Vagina (tissue), 2 donors: ENCODE measurements at regions not wholly inside any gene's neighbourhood (a gene's known extent, or its start where the extent isn't known, plus 50 kb on each side); places are given as distances from the start of the nearest gene placed in this dataset.

ENCODE experiments used
- DNase-seq, 2 donors: peaks; one replicate each; pipeline ENCODE4 v3.0.0-alpha.2; 2017; ENCODE audit errors: extremely low spot score in 2 of 2
- H3K27ac ChIP-seq: fragments of 200-600 bp; sonication (generic); one replicate; pipeline ENCODE4 v1.5.1; 2019
- H3K27me3 ChIP-seq: fragments of 200-600 bp; sonication (generic); one replicate; pipeline ENCODE4 v1.5.1; 2019
- H3K36me3 ChIP-seq, 2 donors: fragments of 200-600 bp; sonication (generic); one replicate each; pipeline ENCODE4 v1.5.1; 2017 to 2019
- H3K4me1 ChIP-seq: fragments of 200-600 bp; sonication (generic); one replicate; pipeline ENCODE4 v1.5.1; 2019
- H3K4me3 ChIP-seq, 2 donors: fragments of 200-600 bp; sonication (generic); 1 replicate in 1 of 2; 2 replicates in 1 of 2; pipeline ENCODE4 v1.5.1; 2016 to 2019
- H3K9me3 ChIP-seq: fragments of 200-600 bp; sonication (generic); one replicate; pipeline ENCODE4 v1.5.1; 2019
- POLR2A ChIP-seq, 2 donors: fragments of 450-650 bp; IDR thresholded peaks; one replicate each; pipeline ENCODE4 v1.6.1; 2017; ENCODE audit warnings: antibody characterized with exemption in 2 of 2, mild to moderate bottlenecking in 2 of 2, moderate library complexity in 2 of 2
- POLR2AphosphoS5 ChIP-seq, 2 donors: sonication (generic); formaldehyde crosslinking; IDR thresholded peaks; one replicate each; pipeline ENCODE4 v1.9.0; 2017; ENCODE audit warnings: antibody characterized with exemption in 2 of 2, mild to moderate bottlenecking in 2 of 2, low read depth in 1 of 2; ENCODE audit not compliant: insufficient read depth in 1 of 2
- intact Hi-C: fragments of 100-400 bp; cut with DNase I; formaldehyde crosslinking; loops from one replicate; pipeline ENCODE4 v1.15.1; 2023
- TF ChIP-seq, protein P1 (sequence below), 3 experiments: fragments of 450-650 bp in 2 of 3; fragments of 200-600 bp in 1 of 3; sonication (generic) in 1 of 3; IDR thresholded peaks; one replicate each; pipeline ENCODE4 v1.5.1; 2017 to 2019; ENCODE audit warnings: antibody characterized with exemption in 3 of 3, mild to moderate bottlenecking in 2 of 3, moderate library complexity in 2 of 3

DNA sequence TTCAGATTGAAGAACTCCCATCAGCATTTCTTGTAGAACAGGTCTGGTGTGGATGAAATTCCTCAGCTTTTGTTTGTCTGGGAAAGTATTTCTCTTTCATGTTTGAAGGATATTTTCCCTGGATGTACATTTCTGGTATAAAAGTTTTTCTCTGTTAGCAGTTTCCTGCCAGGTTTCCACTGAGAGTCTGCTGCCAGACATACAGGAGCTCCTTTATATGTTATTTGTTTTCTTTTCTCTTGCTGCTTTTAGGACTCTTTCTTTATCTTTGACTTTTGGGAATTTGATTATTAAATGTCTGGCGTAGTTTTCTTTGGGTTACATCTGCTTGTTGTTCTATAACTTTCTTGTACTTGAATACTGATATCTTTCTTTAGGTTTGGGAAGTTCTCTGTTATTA lies 486.5 kb downstream of the ARAP2 start:
- H3K27ac ChIP-seq: no peak overlapping the region
- H3K9me3 ChIP-seq: no peaks in the 10 kb centered on the region
- H3K36me3 ChIP-seq: no peaks in the 10 kb centered on the region
- TF ChIP-seq POLR2A (IDR thresholded peaks at IDR 0.05) (no peak), POLR2AphosphoS5 (IDR thresholded peaks at IDR 0.05; ENCODE audit: insufficient read depth in 1 of 2, low read depth in 1 of 2) (no peak)
- TF ChIP-seq, protein P1, sequence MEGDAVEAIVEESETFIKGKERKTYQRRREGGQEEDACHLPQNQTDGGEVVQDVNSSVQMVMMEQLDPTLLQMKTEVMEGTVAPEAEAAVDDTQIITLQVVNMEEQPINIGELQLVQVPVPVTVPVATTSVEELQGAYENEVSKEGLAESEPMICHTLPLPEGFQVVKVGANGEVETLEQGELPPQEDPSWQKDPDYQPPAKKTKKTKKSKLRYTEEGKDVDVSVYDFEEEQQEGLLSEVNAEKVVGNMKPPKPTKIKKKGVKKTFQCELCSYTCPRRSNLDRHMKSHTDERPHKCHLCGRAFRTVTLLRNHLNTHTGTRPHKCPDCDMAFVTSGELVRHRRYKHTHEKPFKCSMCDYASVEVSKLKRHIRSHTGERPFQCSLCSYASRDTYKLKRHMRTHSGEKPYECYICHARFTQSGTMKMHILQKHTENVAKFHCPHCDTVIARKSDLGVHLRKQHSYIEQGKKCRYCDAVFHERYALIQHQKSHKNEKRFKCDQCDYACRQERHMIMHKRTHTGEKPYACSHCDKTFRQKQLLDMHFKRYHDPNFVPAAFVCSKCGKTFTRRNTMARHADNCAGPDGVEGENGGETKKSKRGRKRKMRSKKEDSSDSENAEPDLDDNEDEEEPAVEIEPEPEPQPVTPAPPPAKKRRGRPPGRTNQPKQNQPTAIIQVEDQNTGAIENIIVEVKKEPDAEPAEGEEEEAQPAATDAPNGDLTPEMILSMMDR (IDR thresholded peaks at IDR 0.05): no peak
- intact Hi-C loops: no loop called here
- DNase-seq: no peak
- H3K27me3 ChIP-seq: no peaks in the 10 kb centered on the region
- no peaks in the 10 kb centered on the region for H3K4me1 ChIP-seq
- no peak overlapping the region for H3K4me3 ChIP-seq

DNA sequence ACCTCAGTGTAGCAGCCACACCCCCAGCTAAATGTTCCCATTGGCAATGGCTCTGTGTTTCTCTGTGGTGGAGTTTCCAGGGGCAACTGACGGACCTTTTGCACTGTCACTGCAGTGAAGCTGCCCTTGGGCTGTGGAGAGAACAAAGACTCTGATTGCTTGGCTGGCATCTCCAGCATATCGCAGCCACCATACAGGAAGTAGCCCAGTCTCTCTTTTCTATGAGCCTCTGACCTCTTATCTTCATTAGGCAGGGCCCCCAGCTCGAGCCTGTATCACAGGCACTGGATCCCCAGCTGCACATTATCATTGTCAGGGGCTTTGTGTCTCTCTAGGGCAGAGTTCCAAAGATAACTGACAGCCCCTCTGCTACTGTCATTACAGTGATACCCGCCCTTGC lies 483.5 kb downstream of the ARAP2 start:
- intact Hi-C loops: no loop called here
- DNase-seq: no peak
- no peaks in the 10 kb centered on the region for H3K9me3 ChIP-seq
- no peak for TF ChIP-seq POLR2A (IDR thresholded peaks at IDR 0.05)
- no peak for TF ChIP-seq POLR2AphosphoS5 (IDR thresholded peaks at IDR 0.05; ENCODE audit: insufficient read depth in 1 of 2, low read depth in 1 of 2)
- TF ChIP-seq, protein P1 (IDR thresholded peaks at IDR 0.05): no peak
- no peaks in the 10 kb centered on the region for H3K4me1 ChIP-seq
- H3K36me3 ChIP-seq: no peaks in the 10 kb centered on the region
- no peak overlapping the region for H3K4me3 ChIP-seq
- no peak overlapping the region for H3K27ac ChIP-seq
- H3K27me3 ChIP-seq: no peaks in the 10 kb centered on the region

DNA sequence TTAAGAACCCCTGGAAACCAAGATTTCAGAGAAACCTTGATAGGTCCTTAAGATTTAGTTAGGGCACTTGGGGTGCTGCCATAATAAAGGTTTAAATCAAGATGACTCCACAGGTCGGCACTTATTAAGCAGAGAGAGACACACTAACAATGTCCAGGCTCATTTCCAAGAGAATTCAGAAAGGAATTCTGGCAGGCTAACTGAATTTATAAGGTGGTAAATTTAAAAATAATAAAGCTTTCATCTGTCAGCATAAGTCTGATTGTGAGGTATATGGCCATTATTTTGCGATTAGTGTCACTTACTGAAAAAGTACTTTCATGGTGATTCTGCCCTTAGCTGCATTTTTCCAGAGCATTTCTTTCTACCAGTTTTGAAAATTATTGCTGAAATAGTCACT lies 472.7 kb downstream of the ARAP2 start:
- no peak for TF ChIP-seq POLR2A (IDR thresholded peaks at IDR 0.05)
- no peak for TF ChIP-seq POLR2AphosphoS5 (IDR thresholded peaks at IDR 0.05; ENCODE audit: insufficient read depth in 1 of 2, low read depth in 1 of 2)
- TF ChIP-seq, protein P1 (IDR thresholded peaks at IDR 0.05): no peak
- intact Hi-C loops: no loop called here
- no peak overlapping the region for H3K4me3 ChIP-seq
- no peaks in the 10 kb centered on the region for H3K36me3 ChIP-seq
- no peaks in the 10 kb centered on the region for H3K27me3 ChIP-seq
- H3K4me1 ChIP-seq: no peaks in the 10 kb centered on the region
- no peak for DNase-seq
- H3K27ac ChIP-seq: no peak overlapping the region
- H3K9me3 ChIP-seq: no peaks in the 10 kb centered on the region

- Histone ChIP-seq H3K9me3 (no peaks in the 10 kb centered on the region), H3K27me3 (no peaks in the 10 kb centered on the region), H3K27ac (no peak overlapping the region), H3K4me3 (no peak overlapping the region), H3K4me1 (no peaks in the 10 kb centered on the region), H3K36me3 (no peaks in the 10 kb centered on the region)
- TF ChIP-seq, protein P1 (IDR thresholded peaks at IDR 0.05): no peak
- no peak for TF ChIP-seq POLR2AphosphoS5 (IDR thresholded peaks at IDR 0.05; ENCODE audit: insufficient read depth in 1 of 2, low read depth in 1 of 2)
- no peak for TF ChIP-seq POLR2A (IDR thresholded peaks at IDR 0.05)
- intact Hi-C loops: no loop called here
- no peak for DNase-seq
Measured at GRCh38 chr4:35772291-35772690, 472.0 kb downstream of the ARAP2 start.

- no peak for DNase-seq
- intact Hi-C loops: no loop called here
- H3K27ac ChIP-seq: no peak overlapping the region
- H3K9me3 ChIP-seq: no peaks in the 10 kb centered on the region
- no peak for TF ChIP-seq POLR2AphosphoS5 (IDR thresholded peaks at IDR 0.05; ENCODE audit: insufficient read depth in 1 of 2, low read depth in 1 of 2)
- no peak for TF ChIP-seq POLR2A (IDR thresholded peaks at IDR 0.05)
- TF ChIP-seq, protein P1 (IDR thresholded peaks at IDR 0.05): no peak
- no peaks in the 10 kb centered on the region for H3K27me3 ChIP-seq
- H3K36me3 ChIP-seq: no peaks in the 10 kb centered on the region
- no peak overlapping the region for H3K4me3 ChIP-seq
- no peaks in the 10 kb centered on the region for H3K4me1 ChIP-seq
Measured at GRCh38 chr4:35789899-35790574, 454.3 kb downstream of the ARAP2 start.
